GM13976 (cell line): ENCODE measurements at regions not wholly inside any gene's neighbourhood (a gene's known extent, or its start where the extent isn't known, plus 50 kb on each side); places are given as distances from the start of the nearest gene placed in this dataset.

Experiments used
- DNase-seq: peaks from one replicate; pipeline ENCODE4 v3.0.0; 2012; ENCODE audit warnings: low spot score
- CTCF ChIP-seq: IDR thresholded peaks from 2 replicates; pipeline ENCODE4 v1.5.1; 2012; ENCODE audit warnings: borderline replicate concordance, mild to moderate bottlenecking; ENCODE audit not compliant: insufficient read depth; ENCODE audit errors: extremely low read depth, missing control alignments, control extremely low read depth
- in situ Hi-C: fragments of 300-500 bp; cut with MboI; formaldehyde crosslinking; loops from one replicate; pipeline ENCODE4 v1.12.0; 2022; ENCODE audit warnings: low sequenced_read_pairs, mixed read lengths, inconsistent platforms; ENCODE audit not compliant: unreplicated experiment

GRCh38 chr17:79395066-79395465, 215.8 kb downstream of the RBFOX3 start:
- no peak for TF ChIP-seq CTCF
- in situ Hi-C loops = loop anchor here (10.0 kb wide), 2 partner anchors 210 to 310 kb away; no protein-coding TSS in a partner anchor
- DNase-seq = no peak

GRCh38 chr17:79393358-79394052, 217.3 kb downstream of the RBFOX3 start:
- TF ChIP-seq CTCF = peak; percentile 95
- in situ Hi-C loops = loop anchor here (10.0 kb wide), 2 partner anchors 209 to 309 kb away; no protein-coding TSS in a partner anchor
- DNase-seq = peak; percentile 88

- in situ Hi-C loops = loop anchor here (10.0 kb wide), 2 partner anchors 208 to 308 kb away; no protein-coding TSS in a partner anchor
- no peak for DNase-seq
- no peak for TF ChIP-seq CTCF
Measured at GRCh38 chr17:79392598-79392997, 218.3 kb downstream of the RBFOX3 start.

GRCh38 chr17:79391376-79392233, 219.2 kb downstream of the RBFOX3 start:
- in situ Hi-C loops = loop anchor here (10.0 kb wide), 2 partner anchors 207 to 307 kb away; no protein-coding TSS in a partner anchor
- DNase-seq = peak; percentile 84
- TF ChIP-seq CTCF = peak; percentile 90

- in situ Hi-C loops = loop anchor here (10.0 kb wide), 2 partner anchors 205 to 305 kb away; no protein-coding TSS in a partner anchor
- DNase-seq = no peak
- TF ChIP-seq CTCF = no peak
Measured at GRCh38 chr17:79389896-79390295, 221.0 kb downstream of the RBFOX3 start.

GRCh38 chr17:79388556-79389295, 222.1 kb downstream of the RBFOX3 start:
- in situ Hi-C loops = no loop called here
- DNase-seq = peak; percentile 77
- TF ChIP-seq CTCF = peak; percentile 40
